Hematopoietic multipotent progenitor cell treated with erythropoietin and hydrocortisone succinate and interleukin-3 and kit ligand, for 4 days (in vitro differentiated cells): ENCODE measurements at regions not wholly inside any gene's neighbourhood (a gene's known extent, or its start where the extent isn't known, plus 50 kb on each side); places are given as distances from the start of the nearest gene placed in this dataset.
A peak's percentile ranks its signal among the peaks of the same experiment; 100 is the strongest.

Source experiments
- DNase-seq: peaks from one replicate; pipeline ENCODE4 v3.0.0-alpha.2; 2015

DNA sequence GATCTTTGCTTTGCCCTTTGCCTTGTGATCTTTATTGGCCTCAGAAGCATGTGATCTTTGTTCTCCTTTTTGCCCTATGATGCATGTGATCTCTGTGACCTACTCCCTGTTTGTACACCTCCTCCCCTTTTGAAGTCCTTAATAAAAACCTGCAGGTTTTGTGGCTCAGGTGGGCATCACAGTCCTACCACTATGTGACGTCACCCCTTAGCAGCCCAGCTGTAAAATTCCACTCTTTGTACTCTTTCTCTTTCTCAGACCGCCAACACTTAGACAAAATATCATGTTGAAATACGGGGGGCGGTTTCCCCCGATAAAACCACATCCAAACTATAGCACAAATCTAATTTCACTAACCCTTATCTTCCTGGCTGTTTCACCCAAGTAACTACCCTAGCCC is 76.7 kb upstream of the RAPGEF4 start:
- DNase-seq = no peak

DNA sequence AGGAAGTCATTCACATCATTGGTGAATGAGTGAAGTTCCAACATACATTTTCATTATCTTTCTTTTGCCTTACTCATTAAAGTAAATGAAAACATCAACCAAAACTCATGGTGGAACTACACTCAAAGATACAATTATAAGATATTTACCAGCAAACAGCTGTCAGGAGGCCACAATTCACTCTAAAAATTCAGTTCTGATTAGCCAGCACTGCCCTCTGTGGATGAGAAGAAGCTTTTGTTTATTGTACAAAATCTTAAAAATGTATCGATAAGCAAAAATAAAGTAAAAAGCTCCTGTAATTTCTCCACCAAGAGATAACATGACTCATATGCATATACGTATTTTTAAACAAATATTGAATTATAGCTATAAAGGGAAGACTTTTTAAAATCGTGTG is 73.5 kb upstream of the RAPGEF4 start:
- DNase-seq = no peak

DNA sequence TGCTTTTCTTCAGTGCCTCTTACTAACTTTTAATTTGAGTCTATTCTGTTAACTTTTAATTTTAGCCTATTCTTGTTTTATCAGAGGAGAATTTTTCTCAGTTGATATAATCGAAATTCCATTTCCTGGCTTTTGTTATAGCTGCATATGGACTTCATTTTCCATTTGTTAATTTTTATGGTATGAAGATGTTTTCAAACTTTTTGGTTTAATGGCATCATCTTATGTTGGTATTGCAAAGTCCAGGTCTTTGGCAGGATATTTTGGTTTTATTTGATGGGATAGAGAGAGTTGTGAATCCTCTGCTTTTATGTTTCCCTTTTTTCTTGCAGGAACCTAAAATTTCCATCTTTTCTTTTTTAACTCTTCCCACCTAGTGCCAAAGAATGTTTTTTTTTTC is 70.9 kb upstream of the RAPGEF4 start:
- DNase-seq = no peak

DNA sequence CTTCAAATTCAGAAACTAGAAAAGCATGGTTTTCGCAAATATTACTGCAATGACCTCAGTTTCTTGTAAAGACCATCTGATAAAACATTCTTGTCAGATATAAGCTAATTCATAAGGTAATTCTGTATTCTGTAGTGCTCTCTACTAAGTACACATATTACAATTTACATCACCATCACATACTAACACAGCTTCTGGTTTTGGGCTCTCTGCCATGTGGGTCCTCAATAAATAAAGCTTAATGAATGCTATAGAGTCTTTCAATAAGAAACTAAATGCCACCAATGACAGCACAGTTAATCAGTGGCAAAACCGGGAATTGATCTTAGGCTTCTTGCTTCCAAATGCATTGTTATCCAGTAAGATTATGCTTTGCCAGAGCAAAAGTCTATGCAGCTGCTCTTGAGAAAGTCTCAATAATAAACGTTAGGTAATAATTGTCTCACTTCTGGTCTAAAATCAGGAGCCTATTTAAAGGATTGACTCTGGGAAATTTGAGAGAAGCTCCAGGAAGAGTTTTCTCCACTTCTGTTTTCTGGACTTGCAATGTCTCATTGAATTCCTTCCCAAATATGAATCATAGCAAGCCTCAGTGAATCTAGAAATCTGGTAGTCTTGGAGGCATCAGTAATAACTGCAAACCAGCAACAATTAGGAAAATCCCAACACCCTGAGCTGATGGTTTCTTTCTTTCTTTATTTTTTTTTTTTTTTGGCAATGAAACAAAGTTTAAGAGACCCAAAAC is 67.9 kb upstream of the RAPGEF4 start:
- no peak for DNase-seq

DNA sequence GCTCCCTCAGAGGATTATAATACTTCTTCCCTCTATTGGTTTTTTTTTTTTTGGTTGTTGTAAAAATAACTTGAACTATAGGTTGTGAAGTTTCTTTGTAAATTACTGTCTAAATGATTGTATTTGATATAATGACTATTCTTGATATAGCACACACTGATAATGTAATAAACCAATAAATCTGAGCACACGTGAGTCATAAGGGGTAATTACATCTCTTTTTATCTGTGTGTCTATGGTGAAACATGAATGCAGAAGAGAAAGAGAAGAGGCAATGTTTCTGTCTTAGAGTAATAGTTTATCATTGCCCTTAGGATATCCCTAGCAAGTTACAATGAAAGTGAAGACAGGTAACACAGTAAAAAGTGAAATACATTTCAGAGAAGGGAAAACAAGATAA is 64.1 kb upstream of the RAPGEF4 start:
- DNase-seq = no peak

DNA sequence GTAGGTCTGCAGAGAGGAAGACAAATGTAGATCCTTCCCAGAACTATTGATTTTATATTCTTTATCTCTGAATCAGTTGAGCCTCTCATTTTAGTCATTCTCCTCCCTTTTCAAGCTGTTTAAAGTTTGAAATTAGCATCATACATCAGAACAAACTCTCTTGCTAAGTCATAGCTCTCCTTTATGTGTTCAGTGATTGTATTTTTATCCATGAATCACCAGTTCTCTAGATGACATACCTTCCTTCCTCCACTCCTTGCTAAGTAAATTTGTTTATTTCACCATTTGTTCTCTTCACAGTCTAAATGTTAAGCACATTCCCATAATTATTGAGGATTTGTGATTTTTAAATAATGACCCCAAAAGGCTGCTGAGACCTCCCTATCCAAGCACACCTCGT is 63.5 kb upstream of the RAPGEF4 start:
- no peak for DNase-seq

DNA sequence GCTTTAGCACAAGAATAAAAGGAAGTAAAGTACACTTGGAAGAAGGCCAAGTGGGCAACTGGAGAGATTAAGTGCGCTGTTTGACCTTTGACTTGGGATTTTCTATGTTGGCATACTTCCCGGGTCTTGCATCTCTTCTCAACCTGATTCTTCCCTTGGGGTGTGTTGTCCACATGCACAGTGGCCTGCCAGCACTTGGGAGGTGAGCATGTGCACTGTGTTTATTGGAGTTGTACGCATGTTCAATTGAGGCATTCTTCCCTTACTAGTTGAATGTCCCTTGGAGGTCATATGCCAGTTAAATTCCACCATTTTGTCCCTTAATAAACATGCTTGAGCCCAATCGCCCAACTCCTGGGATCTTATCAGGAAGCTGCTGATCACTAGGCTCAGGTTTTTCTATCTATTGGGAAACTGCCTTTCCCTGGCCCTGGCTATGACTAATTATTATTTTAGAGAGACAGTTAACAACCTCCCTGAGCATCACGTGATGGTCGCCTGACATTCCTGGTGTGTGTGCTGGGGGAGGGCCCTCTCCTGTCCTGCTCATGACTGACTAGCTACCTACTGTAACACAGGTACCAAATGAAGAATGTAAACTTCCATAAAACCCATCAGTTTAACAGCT is 62.5 kb upstream of the RAPGEF4 start:
- peak; percentile 35 for DNase-seq

DNA sequence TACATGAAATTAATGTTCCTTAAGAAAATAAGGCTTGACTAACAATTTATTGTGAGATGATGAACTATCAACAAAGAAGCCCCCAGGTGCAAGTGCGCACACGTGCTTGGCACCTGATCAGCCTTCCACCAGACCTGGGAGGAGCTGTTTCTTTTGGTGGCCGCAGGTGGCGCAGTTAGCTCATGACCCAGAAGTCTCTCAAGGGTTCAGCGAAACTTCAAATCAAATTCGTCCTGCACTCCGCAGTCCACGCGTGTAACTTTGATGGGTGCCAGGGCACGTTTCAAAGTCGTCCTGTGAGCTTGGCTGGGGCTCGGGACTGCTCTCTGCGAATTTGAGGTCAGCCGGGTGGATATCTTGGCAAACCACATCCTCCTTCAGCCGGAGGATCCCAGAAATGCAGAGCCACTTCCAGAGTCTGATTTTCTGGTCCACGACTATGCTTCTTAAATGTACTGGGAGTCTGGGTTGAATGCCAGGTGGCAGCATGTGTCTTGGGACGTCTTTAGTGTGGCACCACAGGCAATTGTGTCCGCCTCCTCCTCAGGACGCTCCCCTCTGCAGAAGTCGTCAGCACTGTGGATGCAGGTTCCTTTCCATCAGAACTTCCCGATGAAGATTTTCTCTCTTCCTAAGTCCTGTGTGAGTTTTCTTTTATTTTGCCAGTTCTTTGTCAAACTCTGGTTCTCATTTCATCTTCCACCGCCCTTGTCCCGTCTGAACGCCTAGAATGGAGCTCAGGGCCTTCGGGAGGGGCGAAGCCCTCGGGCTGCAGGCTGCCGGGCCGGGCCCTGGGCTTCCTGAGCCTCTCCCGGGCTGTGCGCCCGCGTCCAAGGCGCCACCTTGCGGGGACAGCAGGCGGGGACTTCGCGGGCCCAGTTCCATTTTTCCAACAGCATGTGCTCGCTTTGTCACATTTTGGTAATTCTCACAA is 61.3 kb upstream of the RAPGEF4 start:
- DNase-seq = peak; percentile 59

DNA sequence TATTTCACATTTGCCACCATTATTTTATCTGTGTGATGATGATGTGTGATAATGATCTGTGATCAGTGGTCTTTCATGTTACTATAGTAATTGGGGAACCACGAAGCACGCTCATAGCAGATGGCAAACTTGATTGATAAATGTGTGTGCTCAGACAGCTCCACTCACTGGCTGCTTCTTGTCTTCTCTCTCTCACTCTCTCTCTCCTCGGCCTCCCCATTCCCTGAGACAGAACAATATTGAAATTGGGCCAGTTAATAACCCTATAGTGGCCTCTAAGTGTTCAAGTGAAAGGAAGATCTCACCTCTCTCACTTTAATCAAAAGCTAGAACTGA is 60.7 kb upstream of the RAPGEF4 start:
- no peak for DNase-seq

DNA sequence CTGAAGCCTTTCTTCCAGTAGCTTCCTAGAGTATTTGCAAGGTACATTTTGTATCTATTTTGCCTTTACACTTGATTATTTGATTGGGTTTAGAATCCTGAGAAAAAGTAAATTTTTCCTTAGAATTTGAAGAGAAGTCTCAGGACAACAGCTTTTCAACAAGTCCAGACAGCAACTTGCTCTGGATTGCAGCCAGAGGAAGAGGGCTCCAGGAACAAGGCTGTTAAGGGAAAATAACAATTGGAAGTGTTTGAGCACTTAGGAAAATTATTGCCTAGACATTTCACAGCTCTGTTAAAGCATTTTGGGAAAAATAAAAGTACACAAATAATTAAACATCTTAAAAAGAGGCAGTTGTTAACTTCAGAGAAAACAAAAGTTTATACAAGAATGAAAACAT is 58.3 kb upstream of the RAPGEF4 start:
- DNase-seq = no peak

DNA sequence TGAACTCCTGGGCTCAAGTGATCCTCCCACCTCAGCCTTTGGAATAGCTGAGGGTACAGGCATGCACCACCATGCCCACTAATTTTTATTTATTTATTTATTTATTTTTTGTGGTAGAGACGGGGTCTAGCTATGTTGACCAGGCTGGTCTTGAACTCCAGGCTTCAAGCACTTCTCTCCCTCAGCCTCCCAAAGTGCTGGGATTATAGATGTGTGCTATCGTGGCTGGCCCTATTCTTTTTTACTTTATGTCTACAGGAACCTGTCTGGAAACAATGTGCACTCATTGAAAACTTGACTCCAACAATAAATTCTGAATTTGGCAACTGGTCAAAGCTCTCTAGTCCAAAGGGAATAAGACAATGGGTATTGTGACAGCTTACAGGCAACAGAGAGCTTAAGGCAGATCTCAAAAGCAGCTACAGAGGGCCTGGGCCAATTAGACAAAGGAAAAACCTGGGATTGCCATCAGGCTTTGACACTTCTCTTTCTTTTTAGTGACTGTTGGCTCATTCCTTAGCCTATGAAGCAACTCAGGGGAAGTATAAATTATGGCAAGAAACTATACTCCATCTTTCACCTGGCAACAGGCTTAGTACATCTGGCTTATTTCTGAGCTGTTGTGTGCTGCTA is 55.1 kb upstream of the RAPGEF4 start:
- no peak for DNase-seq

DNA sequence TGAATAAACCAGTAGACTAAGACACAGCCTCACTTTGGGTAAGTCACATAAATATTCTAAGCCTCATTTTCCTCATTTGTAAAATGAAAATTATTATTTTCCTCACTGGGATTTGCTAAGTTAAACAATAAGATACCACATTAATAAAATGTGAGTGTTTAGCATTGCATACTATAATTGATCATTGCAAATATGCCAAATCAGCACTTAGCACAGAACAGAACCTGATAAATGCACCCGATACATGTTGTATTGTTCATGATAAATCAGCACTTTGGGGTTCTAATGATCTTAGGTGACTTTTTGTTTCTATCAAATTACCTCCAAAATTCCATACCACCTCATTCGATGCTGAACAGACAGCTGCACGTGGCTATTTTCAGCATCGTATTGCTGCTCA is 50.2 kb upstream of the RAPGEF4 start:
- no peak for DNase-seq
